Panc1 (cell line): ENCODE measurements at regions not wholly inside any gene's neighbourhood (a gene's known extent, or its start where the extent isn't known, plus 50 kb on each side); places are given as distances from the start of the nearest gene placed in this dataset.

ENCODE experiments used
- ATAC-seq: fragments of 200-7000 bp; cut with Tn5 transposase; 2 replicates; pipeline ENCODE4 v1.9.1; 2020; ENCODE audit warnings: mild to moderate bottlenecking, moderate library complexity
- BruUV-seq: library from RNA; stranded (reverse); fragments of 400-500 nt; replicated peaks from 2 replicates; lab custom pipeline; 2021; lab: Mats Ljungman, UMichigan
- CTCF ChIA-PET: fragments of 300-600 bp; sonication (Branson Sonifier 250); formaldehyde crosslinking; loops from one replicate; lab custom pipeline; 2022; ENCODE audit warnings: antibody characterized with exemption; lab: Charles Lee
- POLR2A ChIA-PET: fragments of 300-600 bp; sonication (Branson Sonifier 250); formaldehyde crosslinking; loops from one replicate; lab custom pipeline; 2022; ENCODE audit warnings: antibody characterized with exemption; lab: Charles Lee
- DNase-seq: peaks from one replicate; pipeline ENCODE4 v3.0.0-alpha.2; 2010; ENCODE audit warnings: low read depth, low spot score
- H3K27ac ChIP-seq: 2 replicates; pipeline ENCODE4 v1.5.1; 2011; ENCODE audit warnings: mild to moderate bottlenecking, low read length, inconsistent platforms
- H3K27me3 ChIP-seq: fragments of 200-500 bp; sonication (Bioruptor generic); 2 replicates; pipeline ENCODE4 v1.6.0; 2014; ENCODE audit warnings: low read length, inconsistent platforms; ENCODE audit not compliant: control insufficient read depth, insufficient read depth
- H3K36me3 ChIP-seq: fragments of 200-500 bp; sonication (Bioruptor generic); 2 replicates; pipeline ENCODE4 v1.5.1; 2014; ENCODE audit warnings: inconsistent platforms, mild to moderate bottlenecking, low read length, moderate library complexity; ENCODE audit not compliant: control insufficient read depth, insufficient read depth
- H3K4me1 ChIP-seq: 2 replicates; pipeline ENCODE4 v1.5.1; 2011; ENCODE audit warnings: inconsistent platforms, mild to moderate bottlenecking, low read length, moderate library complexity; ENCODE audit not compliant: control insufficient read depth, insufficient read depth
- H3K4me3 ChIP-seq, 2 experiments: 2 replicates each; pipeline ENCODE4 v1.5.1; 2011 to 2012; ENCODE audit warnings: low read depth in 2 of 2, low read length in 2 of 2, mild to moderate bottlenecking in 2 of 2, inconsistent platforms in 1 of 2, moderate library complexity in 1 of 2
- H3K9me3 ChIP-seq: fragments of 200-500 bp; sonication (Bioruptor generic); 2 replicates; pipeline ENCODE4 v1.5.1; 2014; ENCODE audit warnings: low read depth, mild to moderate bottlenecking, inconsistent platforms, low read length, moderate library complexity; ENCODE audit not compliant: control insufficient read depth, insufficient read depth
- POLR2AphosphoS5 ChIP-seq: IDR thresholded peaks from 2 replicates; pipeline ENCODE4 v1.6.1; 2012; ENCODE audit warnings: mild to moderate bottlenecking, low read depth, low read length, moderate library complexity
- REST ChIP-seq, 2 experiments: IDR thresholded peaks; 2 replicates each; pipeline ENCODE4 v1.6.1; 2011 to 2012; ENCODE audit warnings: low read depth in 2 of 2, control low read depth in 1 of 2, low read length in 1 of 2, mild to moderate bottlenecking in 1 of 2, moderate library complexity in 1 of 2; ENCODE audit not compliant: insufficient read depth in 1 of 2
- SIN3A ChIP-seq: IDR thresholded peaks from 2 replicates; pipeline ENCODE4 v1.6.1; 2012; ENCODE audit warnings: low read depth, mild to moderate bottlenecking, low read length, moderate library complexity, borderline replicate concordance; ENCODE audit not compliant: insufficient read depth
- TCF7L2 ChIP-seq: IDR thresholded peaks from 2 replicates; pipeline ENCODE4 v1.6.1; 2011; ENCODE audit warnings: mild to moderate bottlenecking, low read depth, low read length, inconsistent platforms
- in situ Hi-C: cut with HindIII; loops from 2 replicates; pipeline ENCODE4 v1.10.0; 2016; ENCODE audit warnings: low sequenced_read_pairs, low pct_unique_long_range_greater_than_20kb
- intact Hi-C: fragments of 100-400 bp; cut with micrococcal nuclease; formaldehyde crosslinking; loops from one replicate; pipeline ENCODE4 v1.10.0; 2022; ENCODE audit not compliant: unreplicated experiment
- TF ChIP-seq, protein P1 (sequence below): fragments of 450-650 bp; IDR thresholded peaks from 2 replicates; pipeline ENCODE4 v1.5.1; 2017; ENCODE audit warnings: mild to moderate bottlenecking

DNA sequence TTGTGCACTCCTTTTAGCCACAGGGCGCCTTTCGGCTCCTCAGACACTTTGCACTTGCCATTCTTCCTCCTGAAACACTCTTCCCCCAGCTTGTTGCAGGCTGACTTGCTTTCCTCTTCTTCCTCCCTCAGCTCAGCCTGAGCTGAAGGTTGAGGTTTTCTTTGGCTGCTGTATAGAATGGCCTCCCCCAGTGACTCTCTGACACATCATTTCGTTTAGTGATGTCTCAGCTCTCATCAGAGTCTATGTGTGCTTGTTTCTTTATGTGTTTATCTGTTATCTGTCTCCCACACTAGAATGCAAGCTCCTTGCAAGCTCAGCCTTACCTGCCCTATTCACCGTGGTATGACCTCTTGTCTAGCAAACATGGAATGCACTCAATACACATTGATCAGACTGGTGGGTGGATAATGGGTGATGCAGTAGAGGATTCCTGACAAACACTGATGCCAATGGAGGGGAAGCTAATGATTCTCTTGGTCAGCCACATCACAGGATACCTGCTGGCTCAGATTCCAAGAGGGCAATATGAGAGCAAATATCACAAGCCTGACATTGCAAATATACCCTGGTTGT is 112.9 kb upstream of the STC2 start:
- H3K36me3 ChIP-seq, result no peaks in the 10 kb centered on the region
- in situ Hi-C loops (no loop called here), intact Hi-C loops (no loop called here)
- no peak overlapping the region for H3K4me3 ChIP-seq
- H3K27ac ChIP-seq, result no peak overlapping the region
- ChIA-PET CTCF (no interaction called here), POLR2A (no interaction called here)
- no peaks in the 10 kb centered on the region for H3K9me3 ChIP-seq
- ATAC-seq (no peak), DNase-seq (no peak)
- BruUV-seq, result no TSS peak
- H3K4me1 ChIP-seq, result no peaks in the 10 kb centered on the region
- H3K27me3 ChIP-seq, result no peaks in the 10 kb centered on the region
- TF ChIP-seq, protein P1, sequence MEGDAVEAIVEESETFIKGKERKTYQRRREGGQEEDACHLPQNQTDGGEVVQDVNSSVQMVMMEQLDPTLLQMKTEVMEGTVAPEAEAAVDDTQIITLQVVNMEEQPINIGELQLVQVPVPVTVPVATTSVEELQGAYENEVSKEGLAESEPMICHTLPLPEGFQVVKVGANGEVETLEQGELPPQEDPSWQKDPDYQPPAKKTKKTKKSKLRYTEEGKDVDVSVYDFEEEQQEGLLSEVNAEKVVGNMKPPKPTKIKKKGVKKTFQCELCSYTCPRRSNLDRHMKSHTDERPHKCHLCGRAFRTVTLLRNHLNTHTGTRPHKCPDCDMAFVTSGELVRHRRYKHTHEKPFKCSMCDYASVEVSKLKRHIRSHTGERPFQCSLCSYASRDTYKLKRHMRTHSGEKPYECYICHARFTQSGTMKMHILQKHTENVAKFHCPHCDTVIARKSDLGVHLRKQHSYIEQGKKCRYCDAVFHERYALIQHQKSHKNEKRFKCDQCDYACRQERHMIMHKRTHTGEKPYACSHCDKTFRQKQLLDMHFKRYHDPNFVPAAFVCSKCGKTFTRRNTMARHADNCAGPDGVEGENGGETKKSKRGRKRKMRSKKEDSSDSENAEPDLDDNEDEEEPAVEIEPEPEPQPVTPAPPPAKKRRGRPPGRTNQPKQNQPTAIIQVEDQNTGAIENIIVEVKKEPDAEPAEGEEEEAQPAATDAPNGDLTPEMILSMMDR, result no peak
- TF ChIP-seq TCF7L2 (no peak), SIN3A (no peak)

DNA sequence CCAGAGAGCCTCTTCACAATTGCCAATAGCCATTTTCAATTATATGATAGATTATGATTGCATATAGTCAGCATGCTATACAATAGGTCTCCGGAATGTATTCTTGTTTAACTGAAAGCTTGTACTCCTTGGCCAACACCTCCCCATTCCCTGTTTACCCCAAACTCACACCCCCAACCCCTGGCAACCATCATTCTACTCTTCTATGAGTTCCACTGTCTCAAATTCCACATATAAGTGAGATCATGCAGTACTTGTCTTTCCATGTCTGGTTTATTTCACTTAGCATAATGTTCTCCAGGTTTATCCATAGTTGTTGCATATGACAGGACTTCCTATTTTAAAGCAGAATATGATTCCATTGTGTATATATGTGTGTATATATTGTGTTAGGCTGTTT is 110.7 kb upstream of the STC2 start:
- TF ChIP-seq SIN3A (no peak), TCF7L2 (no peak), POLR2AphosphoS5 (no peak), REST (IDR thresholded peaks at IDR 0.05; ENCODE audit: insufficient read depth in 1 of 2, low read depth in 2 of 2, low read length in 1 of 2) (no peak)
- TF ChIP-seq, protein P1, result no peak
- intact Hi-C loops (no loop called here), in situ Hi-C loops (no loop called here)
- H3K36me3 ChIP-seq, result no peaks in the 10 kb centered on the region
- no peak overlapping the region for H3K27ac ChIP-seq
- no peak overlapping the region for H3K4me3 ChIP-seq
- DNase-seq, result no peak
- ChIA-PET POLR2A (no interaction called here), CTCF (no interaction called here)
- H3K4me1 ChIP-seq, result no peaks in the 10 kb centered on the region
- ATAC-seq, result no peak
- no peaks in the 10 kb centered on the region for H3K9me3 ChIP-seq
- H3K27me3 ChIP-seq, result no peaks in the 10 kb centered on the region
- BruUV-seq, result no TSS peak
